Neural cell (in vitro differentiated cells): ENCODE measurements at regions not wholly inside any gene's neighbourhood (a gene's known extent, or its start where the extent isn't known, plus 50 kb on each side); places are given as distances from the start of the nearest gene placed in this dataset.

Source experiments
- H2AFZ ChIP-seq: fragments of 200-600, 300-800 bp; sonication (generic), shearing (Covaris generic); 2 replicates; pipeline ENCODE4 v1.6.0; 2014; ENCODE audit warnings: low read depth, mild to moderate bottlenecking, antibody characterized with exemption, low read length, moderate library complexity
- H3F3A ChIP-seq: fragments of 200-600 bp; shearing (Covaris generic); 2 replicates; pipeline ENCODE4 v1.6.1; 2016; ENCODE audit warnings: mild to moderate bottlenecking, moderate library complexity, mixed read lengths, antibody characterized with exemption, low read length; ENCODE audit not compliant: insufficient read depth, poor library complexity, severe bottlenecking
- H3K27ac ChIP-seq: fragments of 200-600, 300-800 bp; sonication (generic), shearing (Covaris generic); 2 replicates; pipeline ENCODE4 v1.5.1; 2014; ENCODE audit warnings: mild to moderate bottlenecking, low read length, moderate library complexity
- H3K27me3 ChIP-seq: fragments of 300-800, 200-600 bp; sonication (generic), shearing (Covaris generic); 2 replicates; pipeline ENCODE4 v1.6.0; 2014; ENCODE audit warnings: mild to moderate bottlenecking, low read depth, low read length, moderate library complexity; ENCODE audit not compliant: insufficient read depth
- H3K36me3 ChIP-seq: fragments of 300-800, 200-600 bp; sonication (generic), shearing (Covaris generic); 2 replicates; pipeline ENCODE4 v1.5.1; 2014; ENCODE audit warnings: mild to moderate bottlenecking, antibody characterized with exemption, low read length, moderate library complexity; ENCODE audit not compliant: insufficient read depth
- H3K4me2 ChIP-seq: fragments of 300-800, 200-600 bp; sonication (generic), shearing (Covaris generic); 2 replicates; pipeline ENCODE4 v1.6.0; 2014; ENCODE audit warnings: mild to moderate bottlenecking, low read length
- H3K4me3 ChIP-seq: fragments of 300-800, 200-600 bp; sonication (generic), shearing (Covaris generic); 2 replicates; pipeline ENCODE4 v1.5.1; 2014; ENCODE audit warnings: mild to moderate bottlenecking, low read length, moderate library complexity
- H3K79me2 ChIP-seq: fragments of 200-600 bp; shearing (Covaris generic); replicated peaks from 2 replicates; pipeline ENCODE4 v1.6.0; 2014; ENCODE audit warnings: mild to moderate bottlenecking, low read length, moderate library complexity; ENCODE audit not compliant: insufficient read depth
- H3K9ac ChIP-seq: fragments of 300-800, 200-600 bp; sonication (generic), shearing (Covaris generic); 2 replicates; pipeline ENCODE4 v1.6.1; 2016; ENCODE audit warnings: mild to moderate bottlenecking, low read length, mixed read lengths
- H3K9me2 ChIP-seq: fragments of 200-600 bp; shearing (Covaris generic); 2 replicates; pipeline ENCODE4 v1.6.1; 2016; ENCODE audit warnings: mild to moderate bottlenecking, low read length, mixed read lengths; ENCODE audit not compliant: insufficient read depth
- H3K9me3 ChIP-seq: fragments of 200-600, 300-800 bp; sonication (generic), shearing (Covaris generic); 2 replicates; pipeline ENCODE4 v1.6.1; 2016; ENCODE audit warnings: mild to moderate bottlenecking, mixed run types, low read length, moderate library complexity, mixed read lengths
- H4K20me1 ChIP-seq: fragments of 200-600 bp; shearing (Covaris generic); 2 replicates; pipeline ENCODE4 v1.6.1; 2016; ENCODE audit warnings: mild to moderate bottlenecking, mixed run types; ENCODE audit not compliant: insufficient read depth
- CTCF ChIP-seq: fragments of 450-650 bp; IDR thresholded peaks from 2 replicates; pipeline ENCODE4 v1.5.1; 2014; ENCODE audit warnings: antibody characterized with exemption, mild to moderate bottlenecking, moderate library complexity; ENCODE audit not compliant: poor library complexity, severe bottlenecking
- EP300 ChIP-seq: fragments of 450-650 bp; conservative IDR thresholded peaks from 2 replicates; pipeline ENCODE4 v1.6.1; 2014; ENCODE audit warnings: antibody characterized with exemption, mild to moderate bottlenecking, moderate library complexity; ENCODE audit not compliant: poor library complexity, severe bottlenecking
- EZH2 ChIP-seq: fragments of 200-600, 300-800 bp; shearing (Covaris generic), sonication (generic); IDR thresholded peaks from 2 replicates; pipeline ENCODE4 v1.6.1; 2014; ENCODE audit warnings: antibody characterized with exemption, low read length, borderline replicate concordance, mild to moderate bottlenecking; ENCODE audit not compliant: insufficient read depth, poor library complexity, severe bottlenecking
- MXI1 ChIP-seq: fragments of 450-650 bp; conservative IDR thresholded peaks from 2 replicates; pipeline ENCODE4 v1.6.1; 2014; ENCODE audit warnings: antibody characterized with exemption, mild to moderate bottlenecking; ENCODE audit not compliant: poor library complexity, severe bottlenecking
- POLR2AphosphoS5 ChIP-seq: IDR thresholded peaks from 2 replicates; pipeline ENCODE4 v1.6.1; 2012
- RAD21 ChIP-seq: fragments of 450-650 bp; conservative IDR thresholded peaks from 2 replicates; pipeline ENCODE4 v1.6.1; 2014; ENCODE audit warnings: antibody characterized with exemption, mild to moderate bottlenecking, moderate library complexity
- REST ChIP-seq: IDR thresholded peaks from 2 replicates; pipeline ENCODE4 v1.6.1; 2012; ENCODE audit warnings: borderline replicate concordance
- SMC3 ChIP-seq: fragments of 450-650 bp; conservative IDR thresholded peaks from 2 replicates; pipeline ENCODE4 v1.6.1; 2014; ENCODE audit warnings: antibody characterized with exemption, mild to moderate bottlenecking, moderate library complexity; ENCODE audit not compliant: poor library complexity
- TAF1 ChIP-seq: IDR thresholded peaks from 2 replicates; pipeline ENCODE4 v1.6.1; 2012; ENCODE audit warnings: low read depth

- H3K4me2 ChIP-seq, result no peak overlapping the region
- no peak for TF ChIP-seq MXI1
- TF ChIP-seq EP300, result no peak
- TF ChIP-seq REST, result no peak
- TF ChIP-seq CTCF, result no peak
- no peak for TF ChIP-seq RAD21
- TF ChIP-seq EZH2, result no peak
- no peak for TF ChIP-seq SMC3
- no peak for TF ChIP-seq POLR2AphosphoS5
- no peak for TF ChIP-seq TAF1
- H2AFZ ChIP-seq, result no peak overlapping the region
- H3K27ac ChIP-seq, result no peak overlapping the region
- no peak overlapping the region for H3K9ac ChIP-seq
- H3K9me2 ChIP-seq, result no peaks in the 10 kb centered on the region
- no peaks in the 10 kb centered on the region for H3K9me3 ChIP-seq
- no peaks in the 10 kb centered on the region for H3K27me3 ChIP-seq
- H3F3A ChIP-seq, result no peaks in the 10 kb centered on the region
- H3K4me3 ChIP-seq, result no peak overlapping the region
- H4K20me1 ChIP-seq, result no peaks in the 10 kb centered on the region
- H3K36me3 ChIP-seq, result no peaks in the 10 kb centered on the region
- H3K79me2 ChIP-seq, result no peaks in the 10 kb centered on the region
Observed at GRCh38 chr10:27410153-27410552, 94.0 kb upstream of the RAB18 start.

- no peak overlapping the region for H3K4me3 ChIP-seq
- no peaks in the 10 kb centered on the region for H3K9me3 ChIP-seq
- H3K9me2 ChIP-seq, result no peaks in the 10 kb centered on the region
- H4K20me1 ChIP-seq, result no peaks in the 10 kb centered on the region
- no peak overlapping the region for H2AFZ ChIP-seq
- TF ChIP-seq CTCF, result no peak
- no peak for TF ChIP-seq REST
- TF ChIP-seq SMC3, result no peak
- TF ChIP-seq TAF1, result no peak
- no peak for TF ChIP-seq EZH2
- no peak for TF ChIP-seq POLR2AphosphoS5
- TF ChIP-seq MXI1, result no peak
- H3K27ac ChIP-seq, result no peak overlapping the region
- no peak overlapping the region for H3K4me2 ChIP-seq
- H3K27me3 ChIP-seq, result no peaks in the 10 kb centered on the region
- no peaks in the 10 kb centered on the region for H3F3A ChIP-seq
- H3K9ac ChIP-seq, result no peak overlapping the region
- H3K79me2 ChIP-seq, result no peaks in the 10 kb centered on the region
- no peaks in the 10 kb centered on the region for H3K36me3 ChIP-seq
Observed at GRCh38 chr10:27407271-27407670, 96.8 kb upstream of the RAB18 start.
